ENCODE measurements at regions not wholly inside any gene's neighbourhood (a gene's known extent, or its start where the extent isn't known, plus 50 kb on each side); places are given as distances from the start of the nearest gene placed in this dataset.
"Not testable (repeated sequence)": the region's sequence is repeated elsewhere in the genome, so short reads cannot be mapped to it uniquely, and the experiment has no call there.

- H3K4me3 ChIP-seq (ENCODE audit: low read length) = no peak overlapping the region
- TF ChIP-seq CTCF (IDR thresholded peaks at IDR 0.05; ENCODE audit: insufficient read depth, low read depth, low read length, missing control alignments) = no peak
These were observed 273.3 kb downstream of the QDPR start for GRCh38 chr4:17238633-17239032.

DNA sequence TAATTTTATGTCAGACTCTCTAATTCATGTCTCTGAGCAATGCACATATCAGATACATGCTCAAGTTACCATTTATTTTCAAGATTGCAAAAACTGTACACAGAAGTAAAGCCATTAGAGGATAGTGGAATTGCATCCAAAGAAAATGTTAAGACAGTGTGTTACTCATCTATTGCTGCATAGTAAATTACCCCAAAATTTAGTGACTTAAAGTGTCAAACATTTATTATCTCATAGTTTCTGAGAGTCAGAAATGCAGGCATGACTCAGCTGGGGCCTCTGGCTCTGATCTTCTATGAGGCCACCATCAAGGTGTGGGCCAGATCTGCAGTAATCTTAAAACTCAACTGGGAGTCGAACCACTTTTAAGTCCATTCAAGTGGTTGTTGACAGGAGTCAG lies 275.2 kb downstream of the QDPR start:
- no peak for TF ChIP-seq CTCF (IDR thresholded peaks at IDR 0.05; ENCODE audit: insufficient read depth, low read depth, low read length, missing control alignments)
- no peak overlapping the region for H3K4me3 ChIP-seq (ENCODE audit: low read length)
- no peak for DNase-seq (ENCODE audit: low read depth)

More at GRCh38 chr4:17238633-17239032, 273.3 kb downstream of the QDPR start:
- no peak for DNase-seq (ENCODE audit: low read depth)

DNA sequence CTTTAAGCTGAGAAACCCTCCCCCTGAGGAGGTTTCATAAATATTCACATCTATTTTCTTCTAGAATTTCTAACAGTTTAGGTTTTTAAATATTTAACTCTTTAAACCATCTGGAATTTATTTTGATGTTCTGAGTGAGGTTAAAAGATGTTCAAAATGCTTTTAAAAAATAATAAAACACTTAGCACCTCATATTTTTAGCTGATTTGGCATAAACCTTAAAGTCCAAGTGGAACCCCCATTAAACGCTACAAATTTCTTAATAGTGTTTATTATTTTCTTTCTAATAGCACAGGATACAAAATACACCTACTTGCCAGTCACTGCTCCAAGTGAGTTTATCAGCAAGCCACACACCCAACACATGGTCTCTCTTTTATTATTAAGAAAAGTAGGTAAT lies 277.2 kb downstream of the QDPR start:
- H3K4me3 ChIP-seq (ENCODE audit: low read length) = no peak overlapping the region
- no peak for TF ChIP-seq CTCF (IDR thresholded peaks at IDR 0.05; ENCODE audit: insufficient read depth, low read depth, low read length, missing control alignments)
- DNase-seq (ENCODE audit: low read depth) = no peak

GRCh38 chr4:17232566-17233253 lies 279.2 kb downstream of the QDPR start:
- DNase-seq (ENCODE audit: low read depth) = no peak
- no peak for TF ChIP-seq CTCF (IDR thresholded peaks at IDR 0.05; ENCODE audit: insufficient read depth, low read depth, low read length, missing control alignments)
- no peak overlapping the region for H3K4me3 ChIP-seq (ENCODE audit: low read length)

GRCh38 chr4:17231880-17232475 lies 279.9 kb downstream of the QDPR start:
- not testable (repeated sequence) for DNase-seq (ENCODE audit: low read depth); H3K4me3 ChIP-seq (ENCODE audit: low read length)

DNA sequence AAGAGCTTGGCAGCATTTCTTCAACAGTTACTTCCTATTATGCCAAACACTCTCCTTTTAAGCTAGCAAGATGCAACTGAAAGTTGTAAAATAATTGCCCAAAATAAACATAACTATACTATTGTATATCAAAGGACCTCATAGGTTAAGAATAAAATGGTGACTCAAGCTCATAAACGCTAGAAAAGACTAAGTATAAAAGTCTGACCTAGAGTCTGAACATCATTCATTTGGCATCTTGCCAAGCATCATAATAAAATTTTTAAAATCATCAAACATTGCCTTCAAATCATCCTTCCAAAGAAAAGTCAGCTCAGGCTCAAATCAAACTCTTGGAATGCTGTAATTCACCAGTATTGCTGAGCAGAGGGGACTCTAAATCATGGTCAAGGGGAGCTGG lies 281.2 kb downstream of the QDPR start:
- no peak for TF ChIP-seq CTCF (IDR thresholded peaks at IDR 0.05; ENCODE audit: insufficient read depth, low read depth, low read length, missing control alignments)
- DNase-seq (ENCODE audit: low read depth) = no peak

DNA sequence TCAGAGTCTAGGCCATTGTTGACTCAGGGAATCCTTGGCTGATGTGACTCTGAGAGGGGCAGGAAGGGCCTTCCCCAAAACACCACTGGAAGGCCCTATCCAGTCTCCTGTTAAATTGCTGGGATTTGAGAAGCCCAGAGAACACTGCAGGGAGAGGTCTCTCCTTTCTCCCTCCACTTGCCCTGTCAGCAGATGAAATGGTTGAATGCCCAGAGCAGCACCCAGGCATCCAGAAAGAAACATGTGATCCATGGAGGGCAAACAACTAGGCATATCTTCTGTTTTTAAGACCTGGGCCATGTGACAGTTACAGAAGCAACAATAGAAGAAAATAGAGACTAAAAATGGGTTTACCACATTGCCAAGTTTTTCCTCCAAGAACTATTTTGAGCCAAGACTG lies 291.1 kb downstream of the QDPR start:
- TF ChIP-seq CTCF (IDR thresholded peaks at IDR 0.05; ENCODE audit: insufficient read depth, low read depth, low read length, missing control alignments) = no peak
- no peak for DNase-seq (ENCODE audit: low read depth)

More for the DNA sequence above, 281.2 kb downstream of the QDPR start:
- H3K4me3 ChIP-seq (ENCODE audit: low read length) = no peak overlapping the region

More for the DNA sequence above, 291.1 kb downstream of the QDPR start:
- H3K4me3 ChIP-seq (ENCODE audit: low read length) = no peak overlapping the region
